ENCODE measurements at regions not wholly inside any gene's neighbourhood (a gene's known extent, or its start where the extent isn't known, plus 50 kb on each side); places are given as distances from the start of the nearest gene placed in this dataset.

- DNase-seq (ENCODE audit: low spot score), result no peak
These were observed 89.7 kb upstream of the SHISAL1 start for GRCh38 chr22:44402196-44403111.

- DNase-seq (ENCODE audit: low spot score), result no peak
These were observed 89.0 kb upstream of the SHISAL1 start for GRCh38 chr22:44401783-44402110.

- DNase-seq (ENCODE audit: low spot score), result no peak
These were observed 88.0 kb upstream of the SHISAL1 start for GRCh38 chr22:44400763-44401060.

DNA sequence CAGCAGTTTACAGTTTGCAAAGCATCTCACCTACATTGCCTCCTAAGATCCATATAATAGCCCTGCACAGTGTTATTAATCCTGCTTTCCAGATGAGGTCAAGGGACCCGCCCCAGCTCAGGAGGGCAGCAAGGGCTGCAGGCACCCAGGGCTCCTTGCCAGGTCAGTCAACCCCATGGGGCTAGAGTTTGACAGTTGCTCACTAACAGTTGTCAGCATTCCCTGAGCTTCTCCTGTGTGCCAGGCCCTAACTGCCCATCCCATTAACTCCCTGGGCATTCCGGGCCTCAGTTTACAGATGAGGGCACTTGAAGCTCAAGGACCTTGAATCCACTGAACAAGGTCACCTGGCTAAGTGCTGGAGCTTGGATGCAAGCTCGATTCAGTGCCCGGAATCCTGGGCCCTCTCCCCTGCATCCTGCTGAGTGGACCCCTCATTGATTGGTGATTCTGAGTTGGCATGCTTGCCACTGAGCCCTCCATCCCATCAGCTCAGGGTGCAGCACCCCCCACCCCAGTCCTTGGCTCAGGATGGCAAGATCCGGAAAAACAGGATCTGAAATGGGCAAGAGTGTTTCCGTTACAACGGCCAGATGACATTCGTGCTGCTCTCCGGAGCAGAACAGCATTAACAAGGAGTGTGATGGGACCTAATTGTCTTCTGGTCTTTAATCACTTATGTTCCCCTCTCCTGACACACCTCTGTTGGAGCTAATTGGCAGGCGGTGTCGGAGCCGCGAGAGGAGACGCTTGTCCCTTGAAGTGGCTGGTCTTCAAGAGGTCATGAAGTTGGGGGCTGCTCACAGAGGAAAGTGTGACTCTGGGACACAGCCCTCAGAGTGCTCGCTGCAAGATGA is 87.4 kb upstream of the SHISAL1 start:
- DNase-seq (ENCODE audit: low spot score), result no peak

- DNase-seq (ENCODE audit: low spot score), result no peak
These were observed 86.4 kb upstream of the SHISAL1 start for GRCh38 chr22:44398856-44399837.

DNA sequence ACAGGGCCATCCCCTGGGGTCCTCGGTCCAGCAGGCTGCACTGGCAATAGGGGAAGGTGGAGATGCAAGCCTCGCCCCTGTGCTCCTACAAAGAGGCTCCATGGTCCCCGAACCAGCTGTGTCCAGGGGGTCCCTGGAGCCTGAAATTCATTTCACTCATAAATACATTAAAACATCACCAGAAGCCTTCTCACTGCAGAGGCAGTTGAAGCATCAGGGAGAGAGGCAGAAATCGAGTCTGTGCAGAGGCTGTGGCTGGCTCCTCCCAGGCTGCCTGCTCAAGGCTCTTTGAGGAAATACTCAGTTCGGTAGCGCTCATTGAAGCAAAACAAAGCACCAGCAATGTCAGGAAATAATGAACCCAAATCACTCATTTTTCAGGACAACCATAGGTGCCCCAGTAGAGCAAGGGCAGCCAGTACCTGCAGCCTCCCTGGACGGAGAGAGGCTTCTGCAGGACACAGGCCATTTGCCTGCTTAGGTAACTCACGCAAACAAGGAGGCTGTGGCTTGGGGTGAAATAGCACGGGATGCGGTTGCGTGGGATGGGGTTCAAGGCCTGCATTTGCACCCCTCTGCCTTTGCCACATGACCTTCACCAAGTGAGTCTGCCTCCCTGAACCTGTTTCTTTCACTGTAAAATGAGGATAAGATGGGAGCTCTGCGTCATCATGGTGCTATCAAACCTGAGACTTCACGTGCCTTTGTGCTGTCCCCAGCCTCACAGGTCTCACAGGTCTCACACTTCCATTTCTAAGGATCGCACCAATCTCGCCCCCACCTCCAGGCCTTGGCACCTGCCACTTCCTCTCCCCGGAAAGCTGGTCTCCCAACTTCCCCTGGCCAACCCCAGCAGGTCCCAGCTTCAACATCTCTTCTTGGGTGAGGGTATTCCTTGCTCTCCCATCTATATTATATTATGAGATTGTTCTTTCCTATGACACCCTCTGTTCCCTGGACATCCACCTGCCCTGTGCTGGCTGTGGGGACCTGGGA is 84.3 kb upstream of the SHISAL1 start:
- peak; percentile 17 for DNase-seq (ENCODE audit: low spot score)

GRCh38 chr22:44396021-44396726 is 83.4 kb upstream of the SHISAL1 start:
- no peak for DNase-seq (ENCODE audit: low spot score)

DNA sequence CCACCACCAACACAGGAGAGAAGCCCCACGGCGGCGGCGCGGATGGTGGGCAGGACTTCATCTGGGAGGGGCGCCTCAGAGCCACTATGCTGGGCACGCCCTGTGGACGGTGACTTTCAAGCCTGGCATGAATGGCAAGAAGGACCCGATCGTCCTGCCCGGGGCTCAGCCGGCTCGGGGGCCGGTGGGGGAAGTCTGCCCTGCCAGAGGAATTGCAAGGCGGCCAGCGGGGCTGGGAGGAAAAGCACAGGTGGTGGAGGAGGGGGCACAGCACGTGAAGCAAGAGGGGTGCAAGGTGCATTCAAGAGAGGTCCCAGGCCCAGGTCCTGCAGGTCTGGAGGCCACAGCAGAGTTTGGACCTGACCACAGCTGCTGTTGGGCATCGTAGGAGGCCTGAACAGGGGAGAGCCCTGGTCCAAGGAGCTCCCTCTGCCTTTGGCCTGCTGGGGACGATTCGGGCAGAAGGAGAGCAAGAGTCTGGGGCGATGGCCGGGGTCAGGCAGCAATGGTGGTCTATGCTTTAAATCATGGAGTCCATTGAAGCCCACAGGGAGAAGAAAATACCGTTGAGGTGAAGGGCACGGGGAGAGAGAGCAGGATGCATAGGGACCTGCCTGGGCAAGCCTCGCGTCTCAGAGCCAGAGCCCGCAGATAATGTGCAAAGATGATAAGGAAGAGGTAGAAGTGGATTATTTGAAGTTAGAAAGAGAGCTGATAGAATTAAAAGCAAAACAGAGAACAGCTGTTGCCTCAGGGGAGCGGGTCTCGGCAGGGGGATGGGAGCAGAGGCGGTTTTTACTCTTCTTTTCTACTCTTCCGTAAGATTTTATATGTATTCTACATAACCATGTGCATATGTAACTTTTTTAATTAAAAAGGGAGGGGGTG is 82.6 kb upstream of the SHISAL1 start:
- no peak for DNase-seq (ENCODE audit: low spot score)

GRCh38 chr22:44394246-44395117 is 81.7 kb upstream of the SHISAL1 start:
- peak; percentile 68 for DNase-seq (ENCODE audit: low spot score)

GRCh38 chr22:44393066-44393465 is 80.3 kb upstream of the SHISAL1 start:
- DNase-seq (ENCODE audit: low spot score), result no peak

- peak; percentile 55 for DNase-seq (ENCODE audit: low spot score)
These were observed 79.7 kb upstream of the SHISAL1 start for GRCh38 chr22:44392446-44392921.

GRCh38 chr22:44391481-44392445 is 79.0 kb upstream of the SHISAL1 start:
- no peak for DNase-seq (ENCODE audit: low spot score)

GRCh38 chr22:44391015-44391414 is 78.3 kb upstream of the SHISAL1 start:
- DNase-seq (ENCODE audit: low spot score), result no peak

DNA sequence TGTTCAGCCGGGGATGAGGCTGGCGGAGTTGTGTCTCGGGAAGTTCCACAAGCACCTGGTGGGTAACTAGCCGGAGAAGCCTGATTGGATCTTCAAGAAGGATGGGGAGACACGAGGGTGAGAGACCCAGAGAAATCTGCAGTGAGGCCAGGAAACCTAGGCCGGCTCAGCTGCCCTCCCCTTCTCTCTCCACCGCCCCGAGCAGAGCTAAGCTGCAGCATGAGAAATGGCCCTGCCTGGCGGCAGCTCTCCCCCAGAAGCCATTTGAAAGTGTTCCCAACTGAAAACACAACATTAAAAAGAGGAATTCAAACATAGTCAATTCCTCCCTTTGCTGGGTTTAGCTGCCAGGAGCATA is 77.8 kb upstream of the SHISAL1 start:
- no peak for DNase-seq (ENCODE audit: low spot score)

- DNase-seq (ENCODE audit: low spot score), result no peak
These were observed 77.3 kb upstream of the SHISAL1 start for GRCh38 chr22:44389926-44390612.

- DNase-seq (ENCODE audit: low spot score), result no peak
These were observed 76.4 kb upstream of the SHISAL1 start for GRCh38 chr22:44389181-44389580.

Data from kidney tubule cell (primary cell).